ENCODE measurements at regions not wholly inside any gene's neighbourhood (a gene's known extent, or its start where the extent isn't known, plus 50 kb on each side); places are given as distances from the start of the nearest gene placed in this dataset.

GRCh38 chr6:85112540-85112939, 337.3 kb upstream of the NT5E start:
- H3F3A ChIP-seq (ENCODE audit: insufficient read depth, low read length) = no peaks in the 10 kb centered on the region
- no peak overlapping the region for H3K9ac ChIP-seq (ENCODE audit: low read length)
- no peak overlapping the region for H3K4me3 ChIP-seq (ENCODE audit: low read length)
- H3K27me3 ChIP-seq (replicated peaks; ENCODE audit: insufficient read depth, low read length) = no peaks in the 10 kb centered on the region
- H3K9me3 ChIP-seq (replicated peaks; ENCODE audit: insufficient read depth, low read length) = no peaks in the 10 kb centered on the region
- no peaks in the 10 kb centered on the region for H4K20me1 ChIP-seq (ENCODE audit: insufficient read depth, low read length)
- no peak overlapping the region for H3K4me2 ChIP-seq (ENCODE audit: low read depth, low read length)
- no peaks in the 10 kb centered on the region for H3K36me3 ChIP-seq (replicated peaks; ENCODE audit: insufficient read depth, low read length)
- H3K79me2 ChIP-seq (ENCODE audit: low read length) = no peaks in the 10 kb centered on the region
- H3K9me2 ChIP-seq (replicated peaks; ENCODE audit: insufficient read depth, low read length) = no peaks in the 10 kb centered on the region
- H2AFZ ChIP-seq (ENCODE audit: low read length) = no peak overlapping the region
- no peaks in the 10 kb centered on the region for H3K4me1 ChIP-seq (ENCODE audit: low read length)
- no peak for DNase-seq
- no peak overlapping the region for H3K27ac ChIP-seq (ENCODE audit: low read length)
- TF ChIP-seq, protein P1, sequence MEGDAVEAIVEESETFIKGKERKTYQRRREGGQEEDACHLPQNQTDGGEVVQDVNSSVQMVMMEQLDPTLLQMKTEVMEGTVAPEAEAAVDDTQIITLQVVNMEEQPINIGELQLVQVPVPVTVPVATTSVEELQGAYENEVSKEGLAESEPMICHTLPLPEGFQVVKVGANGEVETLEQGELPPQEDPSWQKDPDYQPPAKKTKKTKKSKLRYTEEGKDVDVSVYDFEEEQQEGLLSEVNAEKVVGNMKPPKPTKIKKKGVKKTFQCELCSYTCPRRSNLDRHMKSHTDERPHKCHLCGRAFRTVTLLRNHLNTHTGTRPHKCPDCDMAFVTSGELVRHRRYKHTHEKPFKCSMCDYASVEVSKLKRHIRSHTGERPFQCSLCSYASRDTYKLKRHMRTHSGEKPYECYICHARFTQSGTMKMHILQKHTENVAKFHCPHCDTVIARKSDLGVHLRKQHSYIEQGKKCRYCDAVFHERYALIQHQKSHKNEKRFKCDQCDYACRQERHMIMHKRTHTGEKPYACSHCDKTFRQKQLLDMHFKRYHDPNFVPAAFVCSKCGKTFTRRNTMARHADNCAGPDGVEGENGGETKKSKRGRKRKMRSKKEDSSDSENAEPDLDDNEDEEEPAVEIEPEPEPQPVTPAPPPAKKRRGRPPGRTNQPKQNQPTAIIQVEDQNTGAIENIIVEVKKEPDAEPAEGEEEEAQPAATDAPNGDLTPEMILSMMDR (IDR thresholded peaks at IDR 0.05; ENCODE audit: low read length) = no peak
- TF ChIP-seq EZH2 (optimal IDR thresholded peaks at IDR 0.05; ENCODE audit: low read depth, low read length) (no peak), EZH2phosphoT487 (IDR thresholded peaks at IDR 0.05; ENCODE audit: low read length) (no peak)

DNA sequence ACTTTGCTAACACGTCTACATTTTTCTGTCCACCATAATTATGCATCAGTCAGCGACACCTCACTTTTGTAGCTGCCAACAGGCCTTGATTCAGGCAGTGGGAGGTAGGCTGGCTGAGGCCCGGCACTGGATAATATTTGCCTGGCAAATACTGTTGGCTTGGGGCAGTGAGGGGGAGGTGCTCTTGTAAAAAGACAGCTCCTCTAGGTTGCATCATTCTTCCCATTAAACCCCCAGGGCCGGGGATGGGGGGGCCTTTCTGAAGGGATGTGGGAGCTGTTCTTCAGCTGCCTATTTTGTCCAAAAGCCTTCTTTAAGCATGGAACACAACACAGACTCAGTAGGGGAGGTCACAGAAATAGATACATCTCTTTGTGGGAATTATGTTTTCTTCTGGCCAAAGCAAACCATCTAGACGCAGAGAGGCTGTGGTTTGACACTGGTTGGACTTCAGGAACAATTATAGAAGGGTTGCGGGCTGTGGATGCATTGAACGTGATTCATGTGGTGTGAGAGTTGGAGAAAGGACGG, 338.3 kb upstream of the NT5E start:
- H3K9me2 ChIP-seq (replicated peaks; ENCODE audit: insufficient read depth, low read length) = no peaks in the 10 kb centered on the region
- no peaks in the 10 kb centered on the region for H3K27me3 ChIP-seq (replicated peaks; ENCODE audit: insufficient read depth, low read length)
- DNase-seq = no peak
- H3K36me3 ChIP-seq (replicated peaks; ENCODE audit: insufficient read depth, low read length) = no peaks in the 10 kb centered on the region
- no peak overlapping the region for H3K4me2 ChIP-seq (ENCODE audit: low read depth, low read length)
- H2AFZ ChIP-seq (ENCODE audit: low read length) = no peak overlapping the region
- H3K9ac ChIP-seq (ENCODE audit: low read length) = no peak overlapping the region
- no peaks in the 10 kb centered on the region for H3F3A ChIP-seq (ENCODE audit: insufficient read depth, low read length)
- no peak overlapping the region for H3K4me3 ChIP-seq (ENCODE audit: low read length)
- H3K27ac ChIP-seq (ENCODE audit: low read length) = no peak overlapping the region
- H3K79me2 ChIP-seq (ENCODE audit: low read length) = no peaks in the 10 kb centered on the region
- no peaks in the 10 kb centered on the region for H3K4me1 ChIP-seq (ENCODE audit: low read length)
- no peaks in the 10 kb centered on the region for H4K20me1 ChIP-seq (ENCODE audit: insufficient read depth, low read length)
- no peak for TF ChIP-seq EZH2 (optimal IDR thresholded peaks at IDR 0.05; ENCODE audit: low read depth, low read length)
- TF ChIP-seq, protein P1 (IDR thresholded peaks at IDR 0.05; ENCODE audit: low read length) = no peak
- no peaks in the 10 kb centered on the region for H3K9me3 ChIP-seq (replicated peaks; ENCODE audit: insufficient read depth, low read length)

DNA sequence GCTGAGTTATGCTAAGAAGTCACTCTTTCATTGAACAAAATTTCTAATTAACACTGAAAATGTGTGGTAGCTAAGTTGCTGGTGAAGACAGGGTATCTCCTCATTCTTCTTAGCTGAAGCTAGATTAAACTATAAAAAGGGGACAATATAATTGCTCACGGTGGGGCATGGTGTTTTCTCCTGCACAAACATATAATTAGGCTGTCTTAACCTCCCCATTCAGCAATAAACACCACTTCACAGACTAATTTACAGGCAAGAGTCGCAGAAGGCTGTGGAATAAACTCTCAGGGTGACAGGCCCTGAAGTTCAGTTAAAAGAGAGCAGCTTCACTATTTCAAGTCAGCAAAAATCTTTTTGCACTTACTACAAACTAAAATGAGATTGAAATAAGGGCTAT, 338.9 kb upstream of the NT5E start:
- Histone ChIP-seq H4K20me1 (ENCODE audit: insufficient read depth, low read length) (no peaks in the 10 kb centered on the region), H3K9me2 (replicated peaks; ENCODE audit: insufficient read depth, low read length) (no peaks in the 10 kb centered on the region), H3F3A (ENCODE audit: insufficient read depth, low read length) (no peaks in the 10 kb centered on the region), H3K79me2 (ENCODE audit: low read length) (no peaks in the 10 kb centered on the region), H3K27ac (ENCODE audit: low read length) (no peak overlapping the region), H3K9me3 (replicated peaks; ENCODE audit: insufficient read depth, low read length) (no peaks in the 10 kb centered on the region), H3K4me3 (ENCODE audit: low read length) (no peak overlapping the region), H3K4me2 (ENCODE audit: low read depth, low read length) (no peak overlapping the region), H3K9ac (ENCODE audit: low read length) (no peak overlapping the region), H2AFZ (ENCODE audit: low read length) (no peak overlapping the region), H3K27me3 (replicated peaks; ENCODE audit: insufficient read depth, low read length) (no peaks in the 10 kb centered on the region), H3K4me1 (ENCODE audit: low read length) (no peaks in the 10 kb centered on the region), H3K36me3 (replicated peaks; ENCODE audit: insufficient read depth, low read length) (no peaks in the 10 kb centered on the region)
- DNase-seq = no peak
- TF ChIP-seq EZH2 (optimal IDR thresholded peaks at IDR 0.05; ENCODE audit: low read depth, low read length) (no peak), EZH2phosphoT487 (IDR thresholded peaks at IDR 0.05; ENCODE audit: low read length) (no peak)
- TF ChIP-seq, protein P1 (IDR thresholded peaks at IDR 0.05; ENCODE audit: low read length) = no peak
